Superior temporal gyrus (tissue), 1 donor: ENCODE measurements at regions not wholly inside any gene's neighbourhood (a gene's known extent, or its start where the extent isn't known, plus 50 kb on each side); places are given as distances from the start of the nearest gene placed in this dataset.

ENCODE experiments used
- DNase-seq: peaks from one replicate; pipeline ENCODE4 v3.0.0-alpha.2; 2016; ENCODE audit errors: extremely low spot score

- no peak for DNase-seq
Observed at GRCh38 chr14:98698341-98698740, 573.7 kb downstream of the BCL11B start.

GRCh38 chr14:98700748-98701147 is 571.2 kb downstream of the BCL11B start:
- DNase-seq, result no peak

- no peak for DNase-seq
Observed at GRCh38 chr14:98701377-98701776, 570.6 kb downstream of the BCL11B start.

GRCh38 chr14:98704441-98704840 is 567.6 kb downstream of the BCL11B start:
- no peak for DNase-seq

DNA sequence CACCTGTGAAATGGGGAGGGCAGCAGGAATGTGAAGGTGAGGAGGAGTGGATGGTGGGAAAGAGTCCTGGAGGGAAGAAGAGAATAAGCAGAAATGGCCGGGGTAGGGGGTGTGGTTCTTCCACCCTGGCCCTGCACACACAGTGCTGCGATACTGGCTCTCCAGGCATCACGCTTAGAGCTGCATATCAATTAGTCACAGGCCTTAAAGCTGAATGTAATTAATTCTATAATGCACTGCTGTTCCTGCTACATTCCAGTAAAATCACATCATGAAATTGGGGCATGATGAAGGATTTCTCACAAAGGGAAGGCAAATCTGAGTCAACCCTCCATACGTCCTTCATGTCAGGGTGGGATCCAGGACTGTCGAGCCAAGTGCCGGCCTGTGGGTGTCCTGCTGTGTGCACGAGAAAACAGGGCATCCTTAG is 566.1 kb downstream of the BCL11B start:
- DNase-seq, result no peak

- no peak for DNase-seq
Observed at GRCh38 chr14:98707522-98707921, 564.5 kb downstream of the BCL11B start.

GRCh38 chr14:98708555-98708954 is 563.4 kb downstream of the BCL11B start:
- no peak for DNase-seq

- no peak for DNase-seq
Observed at GRCh38 chr14:98711453-98711852, 560.5 kb downstream of the BCL11B start.

DNA sequence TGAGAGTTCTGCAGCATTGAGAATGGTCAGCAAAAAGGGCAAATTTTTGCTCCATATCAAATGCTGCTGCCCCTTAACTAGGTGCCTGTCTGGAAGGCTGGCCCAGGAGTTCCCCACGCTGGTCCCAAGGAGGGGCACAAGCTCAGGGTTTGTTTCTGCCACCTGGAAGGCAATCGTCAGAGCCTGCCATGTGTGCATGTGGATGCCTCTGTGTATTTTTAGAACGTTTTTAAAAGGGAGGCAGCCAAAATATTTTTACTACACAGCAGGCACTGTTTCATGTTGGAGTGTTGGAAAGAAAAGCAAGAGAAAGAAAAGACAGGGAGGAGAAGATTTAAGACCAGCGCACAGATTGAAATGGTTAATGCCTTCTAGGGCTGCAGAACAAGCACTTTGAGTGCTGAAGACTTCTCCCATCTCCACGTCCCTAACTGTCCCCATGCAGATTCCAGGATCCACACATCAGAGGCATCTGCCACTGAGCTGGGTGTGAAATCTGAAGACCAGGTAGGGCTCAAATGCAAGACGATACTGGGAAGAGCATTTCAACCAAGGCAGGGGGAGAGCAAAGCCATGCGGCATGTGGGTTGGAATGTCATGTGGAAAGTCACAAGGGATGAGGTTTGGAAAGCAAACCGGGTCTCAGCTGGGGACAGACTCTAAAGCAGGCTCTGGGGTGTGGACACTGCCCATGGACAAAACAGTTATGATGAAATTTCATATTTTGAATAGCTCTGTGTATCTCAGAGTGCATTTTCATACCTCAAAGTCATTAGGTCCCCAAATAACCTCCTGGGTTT is 557.2 kb downstream of the BCL11B start:
- DNase-seq, result no peak

- DNase-seq, result no peak
Observed at GRCh38 chr14:98716133-98716532, 555.9 kb downstream of the BCL11B start.

- DNase-seq, result no peak
Observed at GRCh38 chr14:98721061-98721460, 550.9 kb downstream of the BCL11B start.

DNA sequence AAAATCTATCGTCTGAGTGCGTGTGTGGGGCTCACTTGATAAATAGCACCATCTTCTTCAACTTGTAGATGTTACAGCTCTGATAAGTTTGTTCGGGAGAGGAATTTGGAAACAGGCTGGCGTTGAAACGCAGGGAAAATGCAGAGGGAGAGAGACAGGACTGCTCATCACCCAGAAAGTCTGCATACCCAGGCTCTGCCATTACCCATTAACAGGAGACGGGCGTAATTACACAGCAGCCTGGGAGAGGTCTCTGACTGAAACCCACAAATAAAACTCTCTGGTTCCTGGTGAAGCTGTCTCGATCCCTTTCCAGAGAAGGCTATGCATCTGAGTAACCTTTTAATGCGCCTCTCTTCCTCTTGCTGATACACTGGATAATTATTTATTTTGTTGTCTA is 547.3 kb downstream of the BCL11B start:
- no peak for DNase-seq

DNA sequence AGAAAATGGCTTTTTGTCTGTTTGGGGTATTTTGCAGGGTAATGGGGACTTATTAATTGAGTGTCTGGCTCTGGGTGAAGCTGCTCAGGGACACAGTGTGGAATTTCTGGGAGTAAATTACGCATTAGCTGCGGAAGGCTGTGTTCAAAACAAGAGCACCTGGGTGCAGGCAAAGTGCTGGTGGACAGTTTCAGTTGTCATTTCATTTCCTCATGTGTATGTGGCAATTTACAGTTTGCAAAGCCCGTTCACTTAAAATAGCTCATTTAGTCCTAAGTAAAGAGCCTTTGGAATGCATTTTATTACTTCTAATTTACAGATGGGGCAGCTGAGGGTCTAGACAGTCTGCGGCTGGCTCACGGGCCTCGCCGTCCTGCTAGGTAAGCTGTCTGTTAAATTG is 546.8 kb downstream of the BCL11B start:
- no peak for DNase-seq

DNA sequence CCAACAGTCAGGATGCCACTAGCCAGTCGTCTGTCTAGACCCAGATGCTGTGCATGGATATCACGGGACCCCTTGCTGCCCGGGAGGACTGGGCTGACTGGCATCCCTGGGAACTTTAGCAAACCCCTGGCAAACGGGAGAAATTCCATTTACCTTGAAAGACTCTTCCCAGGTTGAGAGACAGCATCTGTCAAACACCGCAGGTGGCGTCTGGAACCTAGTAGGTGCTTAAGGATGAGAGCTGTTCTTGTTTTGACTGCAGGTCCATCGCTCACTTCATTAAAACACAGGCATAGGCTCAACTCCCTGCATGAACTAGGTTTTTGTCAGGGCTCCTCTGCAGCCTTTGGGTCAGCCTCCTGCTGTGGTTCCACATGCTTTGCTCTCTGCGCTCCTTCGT is 546.3 kb downstream of the BCL11B start:
- DNase-seq, result no peak

- no peak for DNase-seq
Observed at GRCh38 chr14:98726585-98727405, 545.2 kb downstream of the BCL11B start.

DNA sequence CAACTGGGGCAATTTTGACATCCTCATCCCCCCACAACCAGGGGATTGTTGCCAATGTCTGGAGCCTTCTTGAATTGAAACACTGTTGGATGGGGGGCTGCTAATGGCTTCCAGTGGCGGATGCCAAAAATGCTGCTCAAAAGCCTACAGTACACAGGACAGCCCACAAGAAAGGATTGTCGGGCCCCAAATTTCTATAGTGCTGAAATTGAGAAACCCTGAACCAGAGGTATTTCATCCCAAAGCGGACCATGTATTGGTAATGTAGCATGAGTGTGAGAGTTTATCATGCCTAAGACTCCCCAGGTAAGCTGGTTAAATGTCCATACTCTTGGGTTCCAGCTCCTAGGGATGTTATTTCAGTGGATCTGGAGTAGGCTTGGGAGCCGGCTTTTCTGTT is 544.0 kb downstream of the BCL11B start:
- DNase-seq, result no peak

DNA sequence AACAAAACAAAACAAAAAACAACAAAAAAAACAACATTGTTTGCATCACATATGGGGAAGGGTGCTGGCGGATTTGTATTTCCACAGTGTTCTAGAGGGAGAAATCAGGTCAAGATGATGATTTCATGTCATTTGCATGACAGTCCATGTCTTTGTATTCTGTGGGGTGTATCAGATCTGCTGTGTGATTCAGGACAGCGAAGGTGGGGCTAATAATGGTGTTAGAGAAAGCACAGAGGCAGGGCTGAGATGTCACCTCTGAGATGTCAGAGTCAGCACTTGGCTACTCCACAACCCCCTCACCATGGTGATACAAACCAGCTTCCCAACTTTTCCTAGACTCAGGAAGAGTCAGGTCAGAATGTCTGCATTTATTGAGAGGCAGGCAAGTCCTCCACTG is 543.2 kb downstream of the BCL11B start:
- DNase-seq, result no peak

DNA sequence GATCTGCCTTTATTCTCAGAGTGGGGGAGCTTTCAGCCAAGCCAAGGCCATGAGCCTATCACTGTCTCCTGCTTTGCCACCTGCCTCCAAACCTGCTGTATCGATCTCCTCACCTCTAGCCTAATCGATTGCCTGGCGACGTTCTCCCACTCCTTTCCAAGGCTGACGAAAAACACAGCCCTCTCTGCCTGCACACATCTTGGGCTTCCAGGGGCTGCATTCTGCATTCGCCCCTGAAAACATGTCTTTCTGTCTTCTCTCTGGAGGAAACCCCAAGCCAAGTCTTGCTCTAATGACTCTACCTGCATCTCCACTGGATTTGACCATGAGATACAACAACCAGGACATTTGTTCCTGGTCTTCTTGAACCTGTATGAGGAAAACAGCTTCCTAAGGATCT is 540.7 kb downstream of the BCL11B start:
- DNase-seq, result no peak

- DNase-seq, result no peak
Observed at GRCh38 chr14:98731701-98732100, 540.3 kb downstream of the BCL11B start.

DNA sequence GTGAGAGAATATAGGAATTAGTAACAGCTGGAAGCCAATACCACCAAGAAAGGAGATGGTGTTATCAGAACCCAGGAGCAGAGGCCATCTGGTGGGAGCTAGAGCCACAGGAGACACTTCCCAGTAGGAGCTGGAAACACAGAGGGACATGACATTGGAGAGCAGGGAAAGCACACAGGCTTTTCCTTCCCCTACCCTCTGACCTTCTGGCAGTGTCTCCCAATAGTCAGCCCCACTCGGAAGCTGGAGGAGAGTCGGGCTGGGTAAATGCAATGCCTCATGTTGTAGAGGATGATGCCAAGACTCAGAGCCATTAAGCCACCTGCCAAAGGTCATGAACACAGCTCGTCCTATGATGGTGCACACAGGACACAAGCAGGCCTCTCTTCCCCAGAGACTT is 538.5 kb downstream of the BCL11B start:
- no peak for DNase-seq

DNA sequence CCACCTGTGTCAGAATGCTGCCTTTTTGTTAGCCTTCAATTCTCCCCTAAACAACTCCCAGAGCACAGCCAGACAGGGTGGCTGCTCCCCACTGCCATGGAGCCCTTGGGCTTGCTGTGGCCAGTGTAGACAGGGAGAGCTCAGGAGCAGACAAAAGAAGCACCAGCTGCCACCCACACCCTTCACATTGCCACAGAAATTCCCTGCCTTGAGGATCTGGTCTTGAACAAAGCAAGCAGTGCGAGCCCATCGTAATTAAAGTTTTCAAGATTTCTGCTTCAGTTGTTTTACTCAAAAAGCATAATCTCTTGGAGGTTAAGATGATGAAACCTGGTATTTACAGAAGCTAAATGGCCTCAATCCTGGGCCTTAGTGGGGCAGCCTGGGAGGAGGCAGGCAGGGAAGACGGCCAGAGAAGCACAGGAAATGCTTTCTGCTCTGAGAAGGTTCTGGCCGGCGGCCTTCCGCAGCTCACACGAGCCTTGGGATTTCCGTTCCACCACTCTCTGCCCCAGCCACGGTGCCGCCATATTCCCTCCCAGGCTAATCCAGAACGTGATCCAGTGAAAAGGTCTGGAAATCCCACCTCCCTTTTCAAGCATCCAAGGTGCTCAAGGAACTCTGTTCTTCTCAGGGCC is 535.2 kb downstream of the BCL11B start:
- no peak for DNase-seq

- DNase-seq, result no peak
Observed at GRCh38 chr14:98741523-98741922, 530.5 kb downstream of the BCL11B start.

- DNase-seq, result no peak
Observed at GRCh38 chr14:98742001-98742400, 530.0 kb downstream of the BCL11B start.
